GM12878 (cell line): ENCODE measurements at regions not wholly inside any gene's neighbourhood (a gene's known extent, or its start where the extent isn't known, plus 50 kb on each side); places are given as distances from the start of the nearest gene placed in this dataset.

ENCODE experiments used
- ATAC-seq: fragments of 200-7000 bp; cut with Tn5 transposase; 3 replicates; pipeline ENCODE4 v1.9.1; 2020; ENCODE audit warnings: mild to moderate bottlenecking, moderate library complexity
- BruUV-seq: library from RNA; stranded (reverse); fragments of 400-500 nt; replicated peaks from 2 replicates; lab custom pipeline; 2021; lab: Mats Ljungman, UMichigan
- CTCF ChIA-PET: fragments of 300-600 bp; sonication (Branson Sonifier 250); formaldehyde crosslinking; extraction: SDS; loops from one replicate; lab custom pipeline; 2021; ENCODE audit warnings: inconsistent platforms; lab: Yijun Ruan, JAX
- POLR2A ChIA-PET: fragments of 350-600 bp; formaldehyde crosslinking; extraction: SDS; loops from one replicate; lab custom pipeline; 2021; ENCODE audit warnings: inconsistent platforms; lab: Charles Lee
- RAD21 ChIA-PET: fragments of 300-600 bp; sonication (Branson Sonifier 250); formaldehyde crosslinking; loops from one replicate; lab custom pipeline; 2023; ENCODE audit warnings: antibody characterized with exemption; ENCODE audit not compliant: unreplicated experiment; lab: Charles Lee
- SMC1A ChIA-PET: fragments of 300-600 bp; sonication (Branson Sonifier 250); formaldehyde crosslinking; loops from one replicate; lab custom pipeline; 2023; ENCODE audit not compliant: unreplicated experiment, uncharacterized antibody; lab: Charles Lee
- DNase-seq: peaks from one replicate; pipeline ENCODE4 v3.0.0-alpha.2; 2011; ENCODE audit warnings: low read depth, low spot score
- FAIRE-seq: peaks from 3 replicates; lab custom pipeline; 2011; peaks lifted over from hg19 to GRCh38; lab: Jason Lieb, UNC
- H2AFZ ChIP-seq: 2 replicates; pipeline ENCODE4 v1.6.0; 2011; ENCODE audit warnings: low read depth, low read length, control low read depth; ENCODE audit not compliant: control insufficient read depth
- H3K27ac ChIP-seq: 2 replicates; pipeline ENCODE4 v1.5.1; 2011; ENCODE audit warnings: control low read depth; ENCODE audit not compliant: control insufficient read depth, insufficient read depth
- H3K27me3 ChIP-seq, 2 experiments: replicated peaks in 1 of 2; 2 replicates each; pipeline versions ENCODE4 v1.6.0 to v1.6.1; 2011; ENCODE audit warnings: low read length in 1 of 2; ENCODE audit not compliant: control insufficient read depth in 2 of 2, insufficient read depth in 2 of 2
- H3K36me3 ChIP-seq, 2 experiments: 2 replicates each; pipeline ENCODE4 v1.5.1; 2011; ENCODE audit warnings: low read length in 1 of 2; ENCODE audit not compliant: control insufficient read depth in 2 of 2, insufficient read depth in 2 of 2
- H3K4me1 ChIP-seq: 2 replicates; pipeline ENCODE4 v1.6.1; 2011; ENCODE audit warnings: mild to moderate bottlenecking, low read length, moderate library complexity, mixed read lengths; ENCODE audit not compliant: control insufficient read depth, insufficient read depth
- H3K4me2 ChIP-seq: 2 replicates; pipeline ENCODE4 v1.6.0; 2011; ENCODE audit warnings: control low read depth; ENCODE audit not compliant: control insufficient read depth, insufficient read depth
- H3K4me3 ChIP-seq: fragments of 200-600 bp; sonication (generic); 2 replicates; pipeline ENCODE4 v1.5.1; 2016
- H3K79me2 ChIP-seq: 2 replicates; pipeline ENCODE4 v1.6.0; 2011; ENCODE audit warnings: low read length; ENCODE audit not compliant: control insufficient read depth, insufficient read depth
- H3K9ac ChIP-seq: 2 replicates; pipeline ENCODE4 v1.8.0; 2011; ENCODE audit warnings: low read length, control low read depth, mixed read lengths; ENCODE audit not compliant: control insufficient read depth, insufficient read depth
- H3K9me3 ChIP-seq: replicated peaks from 3 replicates; pipeline ENCODE4 v1.5.1; 2011; ENCODE audit warnings: mild to moderate bottlenecking, low read length; ENCODE audit not compliant: control insufficient read depth, insufficient read depth
- H4K20me1 ChIP-seq: 2 replicates; pipeline ENCODE4 v1.6.0; 2011; ENCODE audit not compliant: control insufficient read depth, insufficient read depth
- ASH2L ChIP-seq: fragments of 300-600, 200-600 bp; sonication (generic); IDR thresholded peaks from 2 replicates; pipeline ENCODE4 v1.6.1; 2017; ENCODE audit warnings: low read depth, mild to moderate bottlenecking, borderline replicate concordance
- EGR1 ChIP-seq, 2 experiments: IDR thresholded peaks; 1 replicate in 1 of 2; 2 replicates in 1 of 2; pipeline ENCODE4 v1.6.1; 2011 to 2012; ENCODE audit warnings: low read depth in 2 of 2, low read length in 2 of 2, borderline replicate concordance in 1 of 2, mild to moderate bottlenecking in 1 of 2, moderate library complexity in 1 of 2
- FOXK2 ChIP-seq: fragments of 450-650 bp; IDR thresholded peaks from 2 replicates; pipeline ENCODE4 v1.6.1; 2017; ENCODE audit warnings: mild to moderate bottlenecking, moderate library complexity
- HCFC1 ChIP-seq: fragments of 150-350 bp; IDR thresholded peaks from 2 replicates; pipeline ENCODE4 v1.6.1; 2014; ENCODE audit warnings: low read length
- NRF1 ChIP-seq: conservative IDR thresholded peaks from 2 replicates; pipeline ENCODE4 v1.6.1; 2011; ENCODE audit warnings: mild to moderate bottlenecking, low read depth, low read length, improper control_type of control experiment
- WRNIP1 ChIP-seq: IDR thresholded peaks from 2 replicates; pipeline ENCODE4 v1.6.1; 2011; ENCODE audit warnings: low read depth, low read length, improper control_type of control experiment, borderline replicate concordance
- WGBS: methylation state at CpG from one replicate; pipeline ENCODE4 v1.1.6; 2016; ENCODE audit warnings: low lambda C conversion rate; ENCODE audit not compliant: insufficient replicate concordance, insufficient coverage; ENCODE audit errors: missing lambda C conversion rate; 5-methylcytosine and 5-hydroxymethylcytosine counted together
- in situ Hi-C: fragments of 300-500 bp; cut with MboI; formaldehyde crosslinking; loops from 9 replicates; pipeline ENCODE4 v1.14.3; 2018; ENCODE audit warnings: mixed read lengths
- intact Hi-C: fragments of 100-400 bp; cut with micrococcal nuclease; formaldehyde crosslinking; loops from one replicate; pipeline ENCODE4 v1.14.2; 2022; ENCODE audit not compliant: unreplicated experiment
- TF ChIP-seq, protein P1 (sequence below): fragments of 450-650 bp; IDR thresholded peaks from 2 replicates; pipeline ENCODE4 v1.6.1; 2017; ENCODE audit warnings: antibody characterized with exemption, mild to moderate bottlenecking, moderate library complexity
- TF ChIP-seq, protein P2 (sequence below): IDR thresholded peaks from 2 replicates; pipeline ENCODE4 v1.6.1; 2011; ENCODE audit warnings: borderline replicate concordance, low read depth, mild to moderate bottlenecking, moderate library complexity, low read length; ENCODE audit not compliant: insufficient read depth, poor library complexity, severe bottlenecking

DNA sequence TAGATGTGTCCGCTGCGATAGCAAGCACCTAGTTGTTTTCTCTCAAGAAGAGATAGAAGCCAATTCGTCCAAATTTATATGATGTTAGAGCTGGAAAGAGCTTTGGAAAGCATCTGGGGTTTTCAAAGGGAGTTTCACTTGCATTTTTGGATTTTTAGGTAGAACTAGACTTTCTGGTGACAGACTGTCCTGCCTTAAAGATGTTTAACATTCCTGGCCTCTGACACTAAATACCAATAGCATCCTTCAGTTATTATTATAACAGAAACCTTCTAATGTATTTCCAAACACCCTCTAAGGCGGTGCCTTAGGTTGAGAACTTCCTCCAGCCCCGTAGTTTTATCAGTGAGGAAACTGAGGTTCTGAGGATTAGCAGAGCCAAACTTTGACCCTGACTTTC is 305.3 kb downstream of the SATB1 start (continued):
- TF ChIP-seq, protein P1, sequence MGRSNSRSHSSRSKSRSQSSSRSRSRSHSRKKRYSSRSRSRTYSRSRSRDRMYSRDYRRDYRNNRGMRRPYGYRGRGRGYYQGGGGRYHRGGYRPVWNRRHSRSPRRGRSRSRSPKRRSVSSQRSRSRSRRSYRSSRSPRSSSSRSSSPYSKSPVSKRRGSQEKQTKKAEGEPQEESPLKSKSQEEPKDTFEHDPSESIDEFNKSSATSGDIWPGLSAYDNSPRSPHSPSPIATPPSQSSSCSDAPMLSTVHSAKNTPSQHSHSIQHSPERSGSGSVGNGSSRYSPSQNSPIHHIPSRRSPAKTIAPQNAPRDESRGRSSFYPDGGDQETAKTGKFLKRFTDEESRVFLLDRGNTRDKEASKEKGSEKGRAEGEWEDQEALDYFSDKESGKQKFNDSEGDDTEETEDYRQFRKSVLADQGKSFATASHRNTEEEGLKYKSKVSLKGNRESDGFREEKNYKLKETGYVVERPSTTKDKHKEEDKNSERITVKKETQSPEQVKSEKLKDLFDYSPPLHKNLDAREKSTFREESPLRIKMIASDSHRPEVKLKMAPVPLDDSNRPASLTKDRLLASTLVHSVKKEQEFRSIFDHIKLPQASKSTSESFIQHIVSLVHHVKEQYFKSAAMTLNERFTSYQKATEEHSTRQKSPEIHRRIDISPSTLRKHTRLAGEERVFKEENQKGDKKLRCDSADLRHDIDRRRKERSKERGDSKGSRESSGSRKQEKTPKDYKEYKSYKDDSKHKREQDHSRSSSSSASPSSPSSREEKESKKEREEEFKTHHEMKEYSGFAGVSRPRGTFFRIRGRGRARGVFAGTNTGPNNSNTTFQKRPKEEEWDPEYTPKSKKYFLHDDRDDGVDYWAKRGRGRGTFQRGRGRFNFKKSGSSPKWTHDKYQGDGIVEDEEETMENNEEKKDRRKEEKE: no peak
- TF ChIP-seq EGR1 (IDR thresholded peaks at IDR 0.05; ENCODE audit: borderline replicate concordance in 1 of 2, low read depth in 2 of 2, low read length in 2 of 2): no peak

DNA sequence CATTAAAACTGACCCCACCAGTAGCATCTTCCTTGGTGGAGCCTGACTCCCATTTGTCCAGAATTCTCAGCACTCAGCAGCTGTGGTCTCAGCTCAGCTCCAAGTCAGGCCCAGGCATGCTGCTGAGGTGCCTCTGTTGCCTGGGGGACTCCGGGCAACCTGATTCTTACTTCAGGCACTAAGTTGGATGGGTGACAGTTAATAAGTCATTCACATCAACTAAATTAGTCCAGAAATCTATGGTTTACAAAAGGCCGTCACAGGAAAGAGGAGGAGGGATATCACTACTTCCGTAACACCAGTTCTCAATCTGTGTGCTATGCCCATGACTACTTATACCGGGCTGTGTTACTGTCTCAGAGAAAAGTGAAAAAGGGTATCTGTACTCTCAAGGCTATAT is 310.2 kb downstream of the SATB1 start:
- Histone ChIP-seq H3K4me3 (no peak overlapping the region), H4K20me1 (no peaks in the 10 kb centered on the region), H3K79me2 (no peaks in the 10 kb centered on the region), H3K27me3 (no peaks in the 10 kb centered on the region), H3K4me2 (no peak overlapping the region), H3K9ac (no peak overlapping the region), H3K4me1 (no peaks in the 10 kb centered on the region), H3K27ac (no peak overlapping the region), H3K36me3 (no peaks in the 10 kb centered on the region), H2AFZ (no peak overlapping the region), H3K9me3 (no peaks in the 10 kb centered on the region)
- ChIA-PET CTCF (no interaction called here), SMC1A (no interaction called here), POLR2A (no interaction called here), RAD21 (no interaction called here)
- 83% methylated on average over 4 of the region's 4 CpGs for WGBS
- no TSS peak for BruUV-seq
- ATAC-seq (no peak), DNase-seq (no peak), FAIRE-seq (no peak)
- intact Hi-C loops: no loop called here
- TF ChIP-seq FOXK2: no peak
- TF ChIP-seq NRF1: no peak
- TF ChIP-seq HCFC1: no peak
- TF ChIP-seq WRNIP1: no peak
- TF ChIP-seq ASH2L: no peak
- TF ChIP-seq, protein P2, sequence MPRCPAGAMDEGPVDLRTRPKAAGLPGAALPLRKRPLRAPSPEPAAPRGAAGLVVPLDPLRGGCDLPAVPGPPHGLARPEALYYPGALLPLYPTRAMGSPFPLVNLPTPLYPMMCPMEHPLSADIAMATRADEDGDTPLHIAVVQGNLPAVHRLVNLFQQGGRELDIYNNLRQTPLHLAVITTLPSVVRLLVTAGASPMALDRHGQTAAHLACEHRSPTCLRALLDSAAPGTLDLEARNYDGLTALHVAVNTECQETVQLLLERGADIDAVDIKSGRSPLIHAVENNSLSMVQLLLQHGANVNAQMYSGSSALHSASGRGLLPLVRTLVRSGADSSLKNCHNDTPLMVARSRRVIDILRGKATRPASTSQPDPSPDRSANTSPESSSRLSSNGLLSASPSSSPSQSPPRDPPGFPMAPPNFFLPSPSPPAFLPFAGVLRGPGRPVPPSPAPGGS: no peak
- in situ Hi-C loops: no loop called here
